ENCODE measurements at regions not wholly inside any gene's neighbourhood (a gene's known extent, or its start where the extent isn't known, plus 50 kb on each side); places are given as distances from the start of the nearest gene placed in this dataset.

DNA sequence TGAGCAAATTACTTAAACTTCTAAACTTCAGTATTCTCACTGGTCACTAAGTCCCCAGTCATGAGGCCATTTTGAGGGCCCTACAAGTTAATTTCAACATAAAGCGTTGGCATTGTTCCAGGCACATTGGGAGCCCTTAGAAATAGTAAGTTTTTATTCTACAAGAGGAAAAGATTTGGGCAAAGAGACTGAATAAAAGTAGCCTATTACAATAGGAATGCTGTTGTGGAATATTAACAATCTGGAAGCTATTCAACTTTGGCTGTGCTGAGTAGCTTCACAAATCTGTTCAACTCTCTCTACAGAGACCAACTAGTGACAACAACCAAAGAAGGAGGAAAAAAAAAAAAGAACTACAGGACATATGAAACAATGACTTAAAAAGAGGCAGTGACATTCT, 1287.5 kb upstream of the NXPH2 start:
- TF ChIP-seq, protein P1, sequence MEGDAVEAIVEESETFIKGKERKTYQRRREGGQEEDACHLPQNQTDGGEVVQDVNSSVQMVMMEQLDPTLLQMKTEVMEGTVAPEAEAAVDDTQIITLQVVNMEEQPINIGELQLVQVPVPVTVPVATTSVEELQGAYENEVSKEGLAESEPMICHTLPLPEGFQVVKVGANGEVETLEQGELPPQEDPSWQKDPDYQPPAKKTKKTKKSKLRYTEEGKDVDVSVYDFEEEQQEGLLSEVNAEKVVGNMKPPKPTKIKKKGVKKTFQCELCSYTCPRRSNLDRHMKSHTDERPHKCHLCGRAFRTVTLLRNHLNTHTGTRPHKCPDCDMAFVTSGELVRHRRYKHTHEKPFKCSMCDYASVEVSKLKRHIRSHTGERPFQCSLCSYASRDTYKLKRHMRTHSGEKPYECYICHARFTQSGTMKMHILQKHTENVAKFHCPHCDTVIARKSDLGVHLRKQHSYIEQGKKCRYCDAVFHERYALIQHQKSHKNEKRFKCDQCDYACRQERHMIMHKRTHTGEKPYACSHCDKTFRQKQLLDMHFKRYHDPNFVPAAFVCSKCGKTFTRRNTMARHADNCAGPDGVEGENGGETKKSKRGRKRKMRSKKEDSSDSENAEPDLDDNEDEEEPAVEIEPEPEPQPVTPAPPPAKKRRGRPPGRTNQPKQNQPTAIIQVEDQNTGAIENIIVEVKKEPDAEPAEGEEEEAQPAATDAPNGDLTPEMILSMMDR (IDR thresholded peaks at IDR 0.05): no peak
- intact Hi-C loops (cut with DNase I): no loop called here
- 56 to 68% methylated on average over 1 of the region's 1 CpG for WGBS, 2 donors
- Histone ChIP-seq H3K27me3 (no peaks in the 10 kb centered on the region), H3K4me1 (no peaks in the 10 kb centered on the region), H3K27ac (no peak overlapping the region), H3K9me3 (no peaks in the 10 kb centered on the region), H3K36me3 (no peaks in the 10 kb centered on the region), H3K4me3 (no peak overlapping the region)
- ATAC-seq: no peak
- DNase-seq: no peak

DNA sequence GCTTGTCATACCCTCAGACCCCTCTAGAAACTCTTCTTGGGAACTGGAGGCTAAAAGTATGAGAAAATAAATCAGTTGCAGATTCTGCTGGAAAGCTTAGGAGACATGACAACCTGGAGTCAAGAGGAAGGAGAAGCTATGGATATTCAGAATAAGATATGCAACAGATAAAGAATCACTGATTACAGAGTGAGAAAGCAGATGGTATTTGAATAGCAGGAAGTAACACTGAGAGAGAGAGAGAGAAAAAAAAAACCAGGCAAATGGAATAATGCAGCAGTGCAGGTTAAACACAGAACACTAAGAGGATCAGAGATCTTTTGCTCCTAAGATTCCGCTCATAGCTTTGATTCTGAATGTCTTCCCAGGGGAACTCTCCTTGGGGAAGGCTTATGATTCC, 1284.1 kb upstream of the NXPH2 start:
- Histone ChIP-seq H3K4me1 (no peaks in the 10 kb centered on the region), H3K27me3 (no peaks in the 10 kb centered on the region), H3K36me3 (no peaks in the 10 kb centered on the region), H3K4me3 (no peak overlapping the region), H3K9me3 (no peaks in the 10 kb centered on the region), H3K27ac (no peak overlapping the region)
- DNase-seq (no peak), ATAC-seq (no peak)
- intact Hi-C loops (cut with DNase I): no loop called here
- TF ChIP-seq, protein P1 (IDR thresholded peaks at IDR 0.05): no peak
- WGBS, 2 donors: 67 to 70% methylated on average over 1 of the region's 1 CpG

DNA sequence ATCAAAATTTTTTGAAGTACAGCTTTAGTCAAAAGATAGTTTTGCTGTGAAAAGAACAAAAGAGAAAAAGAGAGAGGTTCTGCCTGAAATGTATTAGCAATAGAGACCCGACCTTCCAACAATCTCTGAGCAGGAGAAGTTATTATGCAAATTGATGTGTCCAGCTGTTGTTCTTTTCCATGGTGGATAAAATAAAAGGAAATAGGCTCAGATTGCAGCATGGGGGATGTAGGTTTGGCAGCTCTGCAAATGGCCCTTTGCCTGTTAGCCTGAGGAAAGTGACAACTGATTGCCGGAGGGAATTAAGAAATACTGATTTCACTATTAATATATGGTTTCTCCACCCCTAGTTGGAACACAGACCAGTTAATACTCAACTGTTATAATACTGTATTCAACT, 1283.2 kb upstream of the NXPH2 start:
- no peak overlapping the region for H3K27ac ChIP-seq
- H3K27me3 ChIP-seq: no peaks in the 10 kb centered on the region
- no peaks in the 10 kb centered on the region for H3K9me3 ChIP-seq
- no peaks in the 10 kb centered on the region for H3K4me1 ChIP-seq
- intact Hi-C loops (cut with DNase I): no loop called here
- no peaks in the 10 kb centered on the region for H3K36me3 ChIP-seq
- 43 to 68% methylated on average over 2 of the region's 2 CpGs for WGBS, 2 donors
- DNase-seq (no peak), ATAC-seq (no peak)
- no peak overlapping the region for H3K4me3 ChIP-seq
- TF ChIP-seq, protein P1 (IDR thresholded peaks at IDR 0.05): no peak

DNA sequence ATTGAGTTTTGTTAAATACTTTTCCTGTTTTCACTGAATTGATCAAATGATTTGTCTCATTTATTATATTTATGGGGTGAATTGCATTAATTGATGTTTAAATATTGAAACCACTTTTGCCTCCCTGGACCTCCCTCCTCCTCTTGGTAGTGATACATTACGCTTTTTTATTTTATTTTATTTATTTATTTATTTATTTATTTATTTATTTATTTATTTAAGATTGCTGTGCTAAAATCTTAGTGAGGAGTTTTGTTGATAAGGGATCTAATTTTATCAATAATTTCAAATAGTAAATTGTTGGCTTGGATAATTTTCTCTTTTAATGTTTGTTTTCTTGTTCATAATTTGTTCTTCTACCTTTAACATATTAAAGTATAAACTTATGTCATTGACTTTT, 1281.0 kb upstream of the NXPH2 start:
- WGBS, 2 donors: 87 to 95% methylated on average over 1 of the region's 1 CpG
- no peak for ATAC-seq

More for the DNA sequence above, 1281.0 kb upstream of the NXPH2 start:
- Histone ChIP-seq H3K9me3 (no peaks in the 10 kb centered on the region), H3K4me1 (no peaks in the 10 kb centered on the region), H3K36me3 (no peaks in the 10 kb centered on the region), H3K4me3 (no peak overlapping the region), H3K27ac (no peak overlapping the region), H3K27me3 (no peaks in the 10 kb centered on the region)
- intact Hi-C loops (cut with DNase I): no loop called here
- TF ChIP-seq, protein P1 (IDR thresholded peaks at IDR 0.05): no peak
- no peak for DNase-seq
